CD4-positive, alpha-beta T cell (primary cell): ENCODE measurements at regions not wholly inside any gene's neighbourhood (a gene's known extent, or its start where the extent isn't known, plus 50 kb on each side); places are given as distances from the start of the nearest gene placed in this dataset.

Source experiments
- ATAC-seq: fragments of 200-7000 bp; cut with Tn5 transposase; one replicate; pipeline ENCODE4 v1.10.0; 2022; ENCODE audit warnings: mild to moderate bottlenecking; ENCODE audit not compliant: poor library complexity
- CTCF ChIA-PET: fragments of 350-600 bp; sonication (Branson Sonifier 250); formaldehyde crosslinking; loops from one replicate; lab custom pipeline; 2021; ENCODE audit warnings: antibody characterized with exemption, inconsistent platforms; lab: Charles Lee
- POLR2A ChIA-PET: fragments of 350-600 bp; sonication (Branson Sonifier 250); formaldehyde crosslinking; loops from one replicate; lab custom pipeline; 2021; ENCODE audit warnings: antibody characterized with exemption, inconsistent platforms; lab: Charles Lee
- DNase-seq, 14 experiments: peaks; one replicate each; pipeline ENCODE4 v3.0.0-alpha.2; 2013 to 2020; ENCODE audit warnings: mixed read lengths in 2 of 14
- H3K27ac ChIP-seq, 2 donors: one replicate each; pipeline versions ENCODE4 v1.5.1 to v1.7.0; 2013; ENCODE audit warnings: low read length in 2 of 2, low read depth in 1 of 2, mild to moderate bottlenecking in 1 of 2
- H3K27me3 ChIP-seq, 2 experiments: 1 replicate in 1 of 2; 2 replicates in 1 of 2; pipeline versions ENCODE4 v1.6.1 to v1.7.0; 2013; ENCODE audit warnings: low read length in 2 of 2, control low read depth in 1 of 2, mild to moderate bottlenecking in 1 of 2, moderate library complexity in 1 of 2; ENCODE audit not compliant: insufficient read depth in 2 of 2, control insufficient read depth in 1 of 2
- H3K36me3 ChIP-seq: one replicate; pipeline ENCODE4 v1.6.1; 2013; ENCODE audit warnings: low read length, control low read depth; ENCODE audit not compliant: insufficient read depth
- H3K4me1 ChIP-seq: one replicate; pipeline ENCODE4 v1.6.1; 2013; ENCODE audit warnings: low read length, control low read depth; ENCODE audit not compliant: insufficient read depth
- H3K4me3 ChIP-seq: one replicate; pipeline ENCODE4 v1.5.1; 2013; ENCODE audit warnings: mild to moderate bottlenecking, low read length, moderate library complexity
- H3K9me3 ChIP-seq, 2 experiments: 1 replicate in 1 of 2; 2 replicates in 1 of 2; pipeline versions ENCODE4 v1.6.1 to v1.7.0; 2013; ENCODE audit warnings: low read length in 2 of 2, mild to moderate bottlenecking in 2 of 2, control low read depth in 1 of 2, moderate library complexity in 1 of 2; ENCODE audit not compliant: control insufficient read depth in 1 of 2, insufficient read depth in 1 of 2
- H3K27ac Mint-ChIP-seq: one replicate; pipeline ENCODE4 v1.8.0; 2020; ENCODE audit warnings: mixed read lengths
- H3K27me3 Mint-ChIP-seq: one replicate; pipeline ENCODE4 v1.8.0; 2021; ENCODE audit warnings: mixed read lengths
- H3K36me3 Mint-ChIP-seq: one replicate; pipeline ENCODE4 v1.8.0; 2021; ENCODE audit warnings: low read depth, mixed read lengths
- H3K4me1 Mint-ChIP-seq: one replicate; pipeline ENCODE4 v1.8.0; 2021; ENCODE audit warnings: low read depth, mixed read lengths
- H3K4me3 Mint-ChIP-seq: one replicate; pipeline ENCODE4 v1.8.0; 2020; ENCODE audit warnings: mild to moderate bottlenecking, mixed read lengths
- H3K9me3 Mint-ChIP-seq: one replicate; pipeline ENCODE4 v1.8.0; 2020; ENCODE audit warnings: mixed read lengths
- CTCF ChIP-seq: fragments of 200-600 bp; IDR thresholded peaks from one replicate; pipeline ENCODE4 v1.8.0; 2022; ENCODE audit warnings: antibody characterized with exemption, mild to moderate bottlenecking
- intact Hi-C, 2 experiments: fragments of 100-400 bp; cut with DNase I in 1 of 2; cut with micrococcal nuclease in 1 of 2; formaldehyde crosslinking; loops; one replicate each; pipeline versions ENCODE4 v1.15.1 to v1.9.0; 2023 to 2025; cut with DNase I, micrococcal nuclease

GRCh38 chr4:8691151-8691775 is 98.7 kb downstream of the CPZ start:
- TF ChIP-seq CTCF: no peak
- H3K9me3 Mint-ChIP-seq: peaks cover 2% of the 10 kb centered on the region
- intact Hi-C loops: no loop called here
- no peak overlapping the region for H3K27ac ChIP-seq
- ATAC-seq (no peak), DNase-seq (peak in 1 of 14 experiments; percentile 10)
- peaks cover 18% of the 10 kb centered on the region for H3K27me3 Mint-ChIP-seq
- H3K27ac Mint-ChIP-seq: no peak overlapping the region
- no peaks in the 10 kb centered on the region for H3K4me1 ChIP-seq
- no peaks in the 10 kb centered on the region for H3K36me3 ChIP-seq
- no peaks in the 10 kb centered on the region for H3K36me3 Mint-ChIP-seq
- no peaks in the 10 kb centered on the region for H3K4me1 Mint-ChIP-seq
- peaks cover 0 to 2% of the 10 kb centered on the region in 2 experiments for H3K27me3 ChIP-seq
- H3K9me3 ChIP-seq: peaks cover 0 to 57% of the 10 kb centered on the region in 2 experiments
- H3K4me3 Mint-ChIP-seq: no peak overlapping the region
- POLR2A ChIA-PET: no interaction called here
- no peak overlapping the region for H3K4me3 ChIP-seq
- CTCF ChIA-PET: no interaction called here

- ATAC-seq: no peak
- peaks cover 2% of the 10 kb centered on the region for H3K9me3 Mint-ChIP-seq
- ChIA-PET POLR2A (no interaction called here), CTCF (no interaction called here)
- peaks cover 19% of the 10 kb centered on the region for H3K27me3 Mint-ChIP-seq
- Histone ChIP-seq H3K27me3 (no peaks in the 10 kb centered on the region), H3K4me1 (no peaks in the 10 kb centered on the region), H3K9me3 (peaks cover 0 to 50% of the 10 kb centered on the region in 2 experiments), H3K27ac (no peak overlapping the region), H3K4me3 (no peak overlapping the region), H3K36me3 (no peaks in the 10 kb centered on the region)
- peak in 1 of 14 experiments; percentile 24 for DNase-seq
- H3K36me3 Mint-ChIP-seq: no peaks in the 10 kb centered on the region
- no peak overlapping the region for H3K27ac Mint-ChIP-seq
- TF ChIP-seq CTCF: no peak
- H3K4me3 Mint-ChIP-seq: no peak overlapping the region
- no peaks in the 10 kb centered on the region for H3K4me1 Mint-ChIP-seq
- intact Hi-C loops: no loop called here
Measured at GRCh38 chr4:8690216-8691150, 97.9 kb downstream of the CPZ start.

GRCh38 chr4:8689741-8690140 is 97.2 kb downstream of the CPZ start:
- no peak overlapping the region for H3K4me3 Mint-ChIP-seq
- Histone ChIP-seq H3K4me1 (no peaks in the 10 kb centered on the region), H3K4me3 (no peak overlapping the region), H3K27ac (no peak overlapping the region), H3K36me3 (no peaks in the 10 kb centered on the region), H3K27me3 (no peaks in the 10 kb centered on the region), H3K9me3 (peaks cover 0 to 45% of the 10 kb centered on the region in 2 experiments)
- no peaks in the 10 kb centered on the region for H3K36me3 Mint-ChIP-seq
- ATAC-seq: no peak
- CTCF ChIA-PET: no interaction called here
- H3K4me1 Mint-ChIP-seq: no peaks in the 10 kb centered on the region
- peaks cover 2% of the 10 kb centered on the region for H3K9me3 Mint-ChIP-seq
- DNase-seq: peak in 1 of 14 experiments; percentile 8
- no peak for TF ChIP-seq CTCF
- H3K27me3 Mint-ChIP-seq: peaks cover 16% of the 10 kb centered on the region
- H3K27ac Mint-ChIP-seq: no peak overlapping the region
- intact Hi-C loops: no loop called here
- POLR2A ChIA-PET: no interaction called here
